ENCODE measurements at regions not wholly inside any gene's neighbourhood (a gene's known extent, or its start where the extent isn't known, plus 50 kb on each side); places are given as distances from the start of the nearest gene placed in this dataset.

GRCh38 chr15:79492065-79492464 is 59.9 kb downstream of the MINAR1 start:
- no peak for TF ChIP-seq POLR2A (IDR thresholded peaks at IDR 0.05)
- no peak for TF ChIP-seq POLR2AphosphoS5 (IDR thresholded peaks at IDR 0.05)
- no peak for TF ChIP-seq CTCF (IDR thresholded peaks at IDR 0.05)
- Histone ChIP-seq H3K4me1 (no peaks in the 10 kb centered on the region), H3K27ac (no peak overlapping the region), H3K27me3 (no peaks in the 10 kb centered on the region), H3K4me3 (no peak overlapping the region), H3K36me3 (no peaks in the 10 kb centered on the region), H3K9me3 (no peaks in the 10 kb centered on the region)
- no peak for DNase-seq (ENCODE audit: low spot score in 2 of 2)
- intact Hi-C loops (cut with DNase I; ENCODE audit: low total_unique reads): no loop called here

- no peak for DNase-seq (ENCODE audit: low spot score in 2 of 2)
- Histone ChIP-seq H3K4me3 (no peak overlapping the region), H3K27me3 (no peaks in the 10 kb centered on the region), H3K4me1 (no peaks in the 10 kb centered on the region), H3K9me3 (no peaks in the 10 kb centered on the region), H3K27ac (no peak overlapping the region), H3K36me3 (no peaks in the 10 kb centered on the region)
- intact Hi-C loops (cut with DNase I; ENCODE audit: low total_unique reads): no loop called here
- TF ChIP-seq CTCF (IDR thresholded peaks at IDR 0.05) (no peak), POLR2A (IDR thresholded peaks at IDR 0.05) (no peak), POLR2AphosphoS5 (IDR thresholded peaks at IDR 0.05) (no peak)
Measured at GRCh38 chr15:79494384-79494909, 62.3 kb downstream of the MINAR1 start.

DNA sequence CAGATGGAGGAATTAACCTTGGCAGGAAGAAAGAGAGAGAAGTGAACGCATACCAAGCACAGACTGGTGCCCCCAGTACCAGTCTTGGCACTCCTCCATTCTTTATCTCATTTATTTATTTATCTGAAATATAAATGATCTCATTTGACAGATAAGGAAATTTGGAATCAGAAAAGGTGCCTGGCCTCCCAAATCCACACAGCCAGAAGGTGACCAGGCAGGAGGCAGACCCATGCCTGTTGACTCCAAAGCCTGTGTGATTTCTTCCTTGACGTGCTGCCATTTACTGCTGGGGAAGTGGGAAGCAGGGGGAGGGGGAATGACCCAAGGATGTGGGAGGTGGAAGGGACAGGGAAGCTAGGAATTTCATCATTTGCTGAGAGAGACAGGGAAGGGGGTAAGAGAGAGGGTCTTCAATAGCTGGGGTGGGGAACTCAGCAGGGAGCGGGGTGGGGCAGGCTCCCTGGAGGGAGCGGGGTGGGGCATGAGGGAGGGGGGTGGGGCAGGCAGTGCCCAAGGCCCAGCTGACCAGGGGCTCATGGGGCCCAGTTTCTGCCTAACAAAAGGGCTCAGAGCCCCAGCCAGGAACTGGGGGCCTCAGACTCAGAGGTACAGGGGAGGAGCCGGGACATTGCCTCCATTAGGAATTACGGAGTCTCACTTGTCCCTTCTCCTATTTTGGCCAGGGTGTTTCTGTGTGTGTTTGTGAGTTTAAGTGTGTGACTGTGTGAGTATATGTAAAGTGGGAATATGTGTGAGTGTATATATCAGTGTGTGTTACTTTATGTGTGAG is 63.0 kb downstream of the MINAR1 start:
- Histone ChIP-seq H3K4me1 (no peaks in the 10 kb centered on the region), H3K4me3 (no peak overlapping the region), H3K9me3 (no peaks in the 10 kb centered on the region), H3K36me3 (no peaks in the 10 kb centered on the region), H3K27me3 (no peaks in the 10 kb centered on the region), H3K27ac (no peak overlapping the region)
- intact Hi-C loops (cut with DNase I; ENCODE audit: low total_unique reads): no loop called here
- TF ChIP-seq POLR2AphosphoS5 (IDR thresholded peaks at IDR 0.05) (no peak), POLR2A (IDR thresholded peaks at IDR 0.05) (no peak), CTCF (IDR thresholded peaks at IDR 0.05) (no peak)
- no peak for DNase-seq (ENCODE audit: low spot score in 2 of 2)

DNA sequence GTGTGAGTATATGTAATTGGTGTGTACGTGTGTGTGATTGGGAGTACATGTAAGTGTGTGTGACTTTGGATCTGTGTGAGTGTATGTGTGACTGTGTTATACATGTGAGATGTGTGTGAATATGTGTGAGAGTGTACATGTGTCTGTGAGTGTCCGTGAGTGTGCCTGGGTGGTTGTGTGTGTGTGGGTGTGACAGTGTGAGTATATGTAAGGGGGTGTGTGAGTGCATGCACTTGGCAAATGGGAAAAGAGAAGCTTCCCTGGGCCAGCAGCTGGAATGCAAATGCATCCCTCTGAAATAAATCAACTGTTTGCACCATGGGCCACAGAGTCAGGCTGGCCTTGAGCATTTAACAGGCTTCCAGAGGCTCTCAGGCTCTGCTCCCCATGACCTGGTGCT is 63.6 kb downstream of the MINAR1 start:
- DNase-seq (ENCODE audit: low spot score in 2 of 2): no peak
- no peaks in the 10 kb centered on the region for H3K4me1 ChIP-seq
- no peaks in the 10 kb centered on the region for H3K27me3 ChIP-seq
- H3K36me3 ChIP-seq: no peaks in the 10 kb centered on the region
- no peaks in the 10 kb centered on the region for H3K9me3 ChIP-seq
- no peak for TF ChIP-seq CTCF (IDR thresholded peaks at IDR 0.05)
- no peak for TF ChIP-seq POLR2AphosphoS5 (IDR thresholded peaks at IDR 0.05)
- no peak for TF ChIP-seq POLR2A (IDR thresholded peaks at IDR 0.05)
- no peak overlapping the region for H3K4me3 ChIP-seq
- intact Hi-C loops (cut with DNase I; ENCODE audit: low total_unique reads): no loop called here
- H3K27ac ChIP-seq: no peak overlapping the region

DNA sequence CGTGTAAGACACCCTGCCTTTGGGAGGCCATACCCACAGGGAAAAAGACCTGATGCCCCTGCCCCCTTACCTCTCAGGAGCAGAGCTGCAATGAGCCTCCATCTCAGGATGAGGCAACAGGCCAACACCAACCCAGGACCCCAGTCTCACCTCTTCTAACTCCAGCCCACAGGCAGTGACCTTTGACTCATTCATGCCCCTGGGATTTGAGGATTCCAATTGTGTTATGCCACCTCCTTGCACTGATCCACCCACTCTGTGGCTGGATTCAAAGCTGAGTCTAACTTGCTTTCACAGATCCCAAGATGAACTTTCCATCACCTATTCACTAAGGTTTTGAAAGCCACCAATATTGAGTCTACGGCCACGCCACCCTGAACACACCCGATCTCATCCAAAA is 64.7 kb downstream of the MINAR1 start:
- no peaks in the 10 kb centered on the region for H3K9me3 ChIP-seq
- H3K36me3 ChIP-seq: no peaks in the 10 kb centered on the region
- H3K4me1 ChIP-seq: no peaks in the 10 kb centered on the region
- intact Hi-C loops (cut with DNase I; ENCODE audit: low total_unique reads): no loop called here
- no peak for TF ChIP-seq CTCF (IDR thresholded peaks at IDR 0.05)
- no peak for TF ChIP-seq POLR2AphosphoS5 (IDR thresholded peaks at IDR 0.05)
- no peak for TF ChIP-seq POLR2A (IDR thresholded peaks at IDR 0.05)
- no peaks in the 10 kb centered on the region for H3K27me3 ChIP-seq
- no peak overlapping the region for H3K4me3 ChIP-seq
- DNase-seq (ENCODE audit: low spot score in 2 of 2): no peak
- no peak overlapping the region for H3K27ac ChIP-seq
